ENCODE measurements at regions not wholly inside any gene's neighbourhood (a gene's known extent, or its start where the extent isn't known, plus 50 kb on each side); places are given as distances from the start of the nearest gene placed in this dataset.

- Histone ChIP-seq H3K79me2 (ENCODE audit: insufficient read depth, low read length) (no peaks in the 10 kb centered on the region), H3K9me3 (ENCODE audit: insufficient read depth, low read length, severe bottlenecking) (no peaks in the 10 kb centered on the region), H3K27ac (ENCODE audit: low read length) (no peak overlapping the region), H3K4me1 (ENCODE audit: insufficient read depth, low read length) (no peaks in the 10 kb centered on the region), H4K20me1 (ENCODE audit: insufficient read depth, low read length) (no peaks in the 10 kb centered on the region), H2AFZ (ENCODE audit: low read depth, low read length) (no peak overlapping the region), H3K4me3 (ENCODE audit: low read depth in 1 of 2, low read length in 2 of 2) (no peak overlapping the region), H3K4me2 (ENCODE audit: insufficient read depth, low read length) (no peak overlapping the region), H3K27me3 (ENCODE audit: insufficient read depth, low read length, poor library complexity) (peaks cover 39% of the 10 kb centered on the region), H3K36me3 (ENCODE audit: insufficient read depth, low read length) (no peaks in the 10 kb centered on the region), H3K9ac (ENCODE audit: low read depth, low read length) (no peak overlapping the region)
- DNase-seq (no peak), ATAC-seq (ENCODE audit: insufficient read depth, low read depth) (no peak)
- TF ChIP-seq EZH2 (IDR thresholded peaks at IDR 0.05; ENCODE audit: borderline replicate concordance, low read depth, low read length, severe bottlenecking) (no peak), CTCF (IDR thresholded peaks at IDR 0.05; ENCODE audit: borderline replicate concordance, extremely low read depth, low read length, poor library complexity, severe bottlenecking) (no peak)
Measured at GRCh38 chr10:118448744-118449143, 106.6 kb upstream of the FAM204A start.

DNA sequence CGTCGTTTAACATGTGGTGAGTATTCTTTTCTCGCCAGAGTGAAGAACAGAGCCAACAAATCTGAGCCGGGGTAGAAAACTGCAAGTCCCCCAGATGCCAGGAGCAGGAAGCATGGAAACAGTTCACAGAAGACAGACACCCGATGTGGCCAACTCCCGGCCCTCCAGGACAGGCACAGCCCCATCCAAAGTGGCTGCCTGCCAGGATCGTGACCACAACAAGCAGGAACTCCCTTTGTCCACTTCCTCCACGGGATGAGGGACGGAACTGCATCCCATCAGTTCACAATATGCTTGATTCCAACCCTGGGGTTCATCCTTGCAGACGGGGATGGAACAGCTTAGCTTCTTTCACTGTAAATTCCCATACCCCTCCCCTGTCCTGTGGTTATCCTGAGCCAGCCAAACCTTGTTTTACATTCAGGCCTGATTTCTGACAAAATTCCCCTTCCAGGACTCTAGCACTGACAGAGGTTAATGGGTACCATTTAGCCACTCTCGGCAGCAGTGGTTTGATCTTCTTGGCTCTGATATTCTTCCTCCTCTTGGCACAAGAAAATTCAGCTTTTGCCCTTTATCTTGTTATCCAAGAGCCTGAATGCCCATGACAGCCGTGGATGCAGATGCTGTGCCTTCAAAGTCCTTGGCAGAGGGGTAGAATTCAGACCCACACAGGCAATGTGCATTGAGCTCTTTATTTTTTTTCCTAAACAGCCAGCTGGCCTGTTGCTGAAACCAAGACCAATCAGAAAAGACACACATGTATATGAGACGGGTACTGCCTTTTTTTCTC is 105.5 kb upstream of the FAM204A start:
- no peaks in the 10 kb centered on the region for H3K4me1 ChIP-seq (ENCODE audit: insufficient read depth, low read length)
- TF ChIP-seq EZH2 (IDR thresholded peaks at IDR 0.05; ENCODE audit: borderline replicate concordance, low read depth, low read length, severe bottlenecking), result no peak
- TF ChIP-seq CTCF (IDR thresholded peaks at IDR 0.05; ENCODE audit: borderline replicate concordance, extremely low read depth, low read length, poor library complexity, severe bottlenecking), result no peak
- no peak overlapping the region for H2AFZ ChIP-seq (ENCODE audit: low read depth, low read length)

GRCh38 chr10:118445535-118445934 is 103.4 kb upstream of the FAM204A start:
- H3K9ac ChIP-seq (ENCODE audit: low read depth, low read length), result no peak overlapping the region
- no peak overlapping the region for H3K4me2 ChIP-seq (ENCODE audit: insufficient read depth, low read length)
- no peak overlapping the region for H3K27ac ChIP-seq (ENCODE audit: low read length)
- H3K36me3 ChIP-seq (ENCODE audit: insufficient read depth, low read length), result no peaks in the 10 kb centered on the region
- DNase-seq (no peak), ATAC-seq (ENCODE audit: insufficient read depth, low read depth) (no peak)
- TF ChIP-seq CTCF (IDR thresholded peaks at IDR 0.05; ENCODE audit: borderline replicate concordance, extremely low read depth, low read length, poor library complexity, severe bottlenecking) (no peak), EZH2 (IDR thresholded peaks at IDR 0.05; ENCODE audit: borderline replicate concordance, low read depth, low read length, severe bottlenecking) (no peak)
- no peaks in the 10 kb centered on the region for H4K20me1 ChIP-seq (ENCODE audit: insufficient read depth, low read length)
- H2AFZ ChIP-seq (ENCODE audit: low read depth, low read length), result no peak overlapping the region
- peaks cover 35% of the 10 kb centered on the region for H3K27me3 ChIP-seq (ENCODE audit: insufficient read depth, low read length, poor library complexity)
- H3K4me1 ChIP-seq (ENCODE audit: insufficient read depth, low read length), result no peaks in the 10 kb centered on the region
- H3K79me2 ChIP-seq (ENCODE audit: insufficient read depth, low read length), result no peaks in the 10 kb centered on the region
- H3K9me3 ChIP-seq (ENCODE audit: insufficient read depth, low read length, severe bottlenecking), result no peaks in the 10 kb centered on the region
- no peak overlapping the region for H3K4me3 ChIP-seq (ENCODE audit: low read depth in 1 of 2, low read length in 2 of 2)

More for the DNA sequence above, 105.5 kb upstream of the FAM204A start:
- Histone ChIP-seq H3K9me3 (ENCODE audit: insufficient read depth, low read length, severe bottlenecking) (no peaks in the 10 kb centered on the region), H3K9ac (ENCODE audit: low read depth, low read length) (no peak overlapping the region), H4K20me1 (ENCODE audit: insufficient read depth, low read length) (no peaks in the 10 kb centered on the region), H3K4me2 (ENCODE audit: insufficient read depth, low read length) (no peak overlapping the region), H3K79me2 (ENCODE audit: insufficient read depth, low read length) (no peaks in the 10 kb centered on the region), H3K27ac (ENCODE audit: low read length) (no peak overlapping the region), H3K27me3 (ENCODE audit: insufficient read depth, low read length, poor library complexity) (peaks cover 39% of the 10 kb centered on the region), H3K36me3 (ENCODE audit: insufficient read depth, low read length) (no peaks in the 10 kb centered on the region), H3K4me3 (ENCODE audit: low read depth in 1 of 2, low read length in 2 of 2) (no peak overlapping the region)
- no peak for ATAC-seq (ENCODE audit: insufficient read depth, low read depth)
- DNase-seq, result no peak

Measured in DND-41 (cell line).